A673 (cell line): ENCODE measurements at regions not wholly inside any gene's neighbourhood (a gene's known extent, or its start where the extent isn't known, plus 50 kb on each side); places are given as distances from the start of the nearest gene placed in this dataset.

Experiments used
- BruUV-seq: library from RNA; stranded (reverse); fragments of 400-500 nt; replicated peaks from 2 replicates; lab custom pipeline; 2021; lab: Mats Ljungman, UMichigan
- CTCF ChIA-PET: fragments of 300-600 bp; sonication (Branson Sonifier 250); formaldehyde crosslinking; loops from one replicate; lab custom pipeline; 2022; ENCODE audit warnings: antibody characterized with exemption; lab: Charles Lee
- POLR2A ChIA-PET: fragments of 300-600 bp; sonication (Branson Sonifier 250); formaldehyde crosslinking; loops from one replicate; lab custom pipeline; 2022; ENCODE audit warnings: antibody characterized with exemption; ENCODE audit not compliant: low non-redundant PET; lab: Charles Lee
- DNase-seq: peaks from one replicate; pipeline ENCODE4 v3.0.0-alpha.2; 2015; ENCODE audit warnings: low spot score
- H3K27ac ChIP-seq: fragments of 200-600 bp; sonication (generic); 2 replicates; pipeline ENCODE4 v1.5.1; 2016; ENCODE audit warnings: mixed run types, low read depth, mild to moderate bottlenecking, mixed read lengths, antibody characterized with exemption, low read length; ENCODE audit not compliant: poor library complexity, severe bottlenecking
- H3K27me3 ChIP-seq: fragments of 200-600 bp; sonication (generic); replicated peaks from 2 replicates; pipeline ENCODE4 v1.6.1; 2017; ENCODE audit warnings: mixed run types, low read depth, mild to moderate bottlenecking, mixed read lengths, antibody characterized with exemption, low read length; ENCODE audit not compliant: insufficient read depth, poor library complexity
- H3K36me3 ChIP-seq: fragments of 200-600 bp; sonication (generic); 2 replicates; pipeline ENCODE4 v1.6.1; 2016; ENCODE audit warnings: mixed run types, mild to moderate bottlenecking, mixed read lengths, antibody characterized with exemption, low read length; ENCODE audit not compliant: insufficient read depth, poor library complexity, severe bottlenecking
- H3K4me1 ChIP-seq: fragments of 200-600 bp; sonication (generic); 2 replicates; pipeline ENCODE4 v1.6.1; 2017; ENCODE audit warnings: mixed run types, mild to moderate bottlenecking, mixed read lengths, antibody characterized with exemption, low read length; ENCODE audit not compliant: insufficient read depth, poor library complexity, severe bottlenecking
- H3K4me3 ChIP-seq: fragments of 200-600 bp; sonication (generic); 2 replicates; pipeline ENCODE4 v1.5.1; 2016; ENCODE audit warnings: low read depth, mixed run types, mild to moderate bottlenecking, mixed read lengths, low read length; ENCODE audit not compliant: poor library complexity, severe bottlenecking
- H3K9me3 ChIP-seq: fragments of 200-600 bp; sonication (generic); 2 replicates; pipeline ENCODE4 v1.6.1; 2016; ENCODE audit warnings: mixed run types, low read depth, mild to moderate bottlenecking, mixed read lengths, antibody characterized with exemption, low read length; ENCODE audit not compliant: poor library complexity, severe bottlenecking
- CTCF ChIP-seq: fragments of 300-800, 200-600 bp; sonication (generic); conservative IDR thresholded peaks from 2 replicates; pipeline ENCODE4 v1.5.1; 2017; ENCODE audit warnings: low read depth, mild to moderate bottlenecking, antibody characterized with exemption, low read length, moderate library complexity, mixed read lengths
- EZH2 ChIP-seq: fragments of 200-600 bp; sonication (generic); IDR thresholded peaks from 2 replicates; pipeline ENCODE4 v1.6.1; 2017; ENCODE audit warnings: borderline replicate concordance, low read depth, mild to moderate bottlenecking, mixed read lengths, antibody characterized with exemption, low read length; ENCODE audit not compliant: poor library complexity, severe bottlenecking
- intact Hi-C: fragments of 100-400 bp; cut with micrococcal nuclease; formaldehyde crosslinking; loops from one replicate; pipeline ENCODE4 v1.10.0; 2022; ENCODE audit not compliant: unreplicated experiment

- Histone ChIP-seq H3K9me3 (no peaks in the 10 kb centered on the region), H3K27ac (no peak overlapping the region), H3K4me3 (no peak overlapping the region), H3K27me3 (no peaks in the 10 kb centered on the region), H3K36me3 (no peaks in the 10 kb centered on the region), H3K4me1 (no peaks in the 10 kb centered on the region)
- no peak for DNase-seq
- no TSS peak for BruUV-seq
- intact Hi-C loops: no loop called here
- TF ChIP-seq EZH2 (no peak), CTCF (no peak)
- ChIA-PET POLR2A (no interaction called here), CTCF (no interaction called here)
Observed at GRCh38 chr12:13452955-13453570, 256.5 kb downstream of the EMP1 start.

GRCh38 chr12:13451776-13452175 is 255.2 kb downstream of the EMP1 start:
- CTCF ChIA-PET: no interaction called here
- intact Hi-C loops: no loop called here

GRCh38 chr12:13450231-13451080 is 253.9 kb downstream of the EMP1 start:
- no peak overlapping the region for H3K4me3 ChIP-seq
- TF ChIP-seq CTCF: no peak
- no peak for TF ChIP-seq EZH2
- no TSS peak for BruUV-seq
- no peak for DNase-seq
- H3K9me3 ChIP-seq: no peaks in the 10 kb centered on the region
- CTCF ChIA-PET: no interaction called here
- H3K27me3 ChIP-seq: no peaks in the 10 kb centered on the region
- no peaks in the 10 kb centered on the region for H3K36me3 ChIP-seq
- intact Hi-C loops: no loop called here
- POLR2A ChIA-PET: no interaction called here
- H3K27ac ChIP-seq: no peak overlapping the region
- H3K4me1 ChIP-seq: no peaks in the 10 kb centered on the region

More at GRCh38 chr12:13451776-13452175, 255.2 kb downstream of the EMP1 start:
- no peak for DNase-seq
- TF ChIP-seq CTCF (no peak), EZH2 (no peak)
- POLR2A ChIA-PET: no interaction called here
- H3K27ac ChIP-seq: no peak overlapping the region
- no TSS peak for BruUV-seq
- H3K4me1 ChIP-seq: no peaks in the 10 kb centered on the region
- H3K36me3 ChIP-seq: no peaks in the 10 kb centered on the region
- no peaks in the 10 kb centered on the region for H3K9me3 ChIP-seq
- no peaks in the 10 kb centered on the region for H3K27me3 ChIP-seq
- no peak overlapping the region for H3K4me3 ChIP-seq
